CD4-positive, alpha-beta T cell treated with Interleukin-21 for 1 hour (primary cell): ENCODE measurements at regions not wholly inside any gene's neighbourhood (a gene's known extent, or its start where the extent isn't known, plus 50 kb on each side); places are given as distances from the start of the nearest gene placed in this dataset.

Experiments
- DNase-seq: peaks from one replicate; pipeline ENCODE4 v3.0.0-alpha.2; 2020

- DNase-seq = peak; percentile 28
These were observed 174.5 kb upstream of the HDAC9 start for GRCh38 chr7:18320971-18321567.

- no peak for DNase-seq
These were observed 165.0 kb upstream of the HDAC9 start for GRCh38 chr7:18330548-18330947.

GRCh38 chr7:18336626-18337025 lies 158.9 kb upstream of the HDAC9 start:
- DNase-seq = no peak

GRCh38 chr7:18337048-18337809 lies 158.3 kb upstream of the HDAC9 start:
- no peak for DNase-seq

- DNase-seq = no peak
These were observed 156.5 kb upstream of the HDAC9 start for GRCh38 chr7:18338910-18339523.

GRCh38 chr7:18341756-18342155 lies 153.8 kb upstream of the HDAC9 start:
- DNase-seq = no peak

GRCh38 chr7:18343047-18343446 lies 152.5 kb upstream of the HDAC9 start:
- DNase-seq = no peak

GRCh38 chr7:18344536-18344935 lies 151.0 kb upstream of the HDAC9 start:
- no peak for DNase-seq

GRCh38 chr7:18345641-18346234 lies 149.8 kb upstream of the HDAC9 start:
- peak; percentile 46 for DNase-seq

GRCh38 chr7:18347170-18347569 lies 148.4 kb upstream of the HDAC9 start:
- no peak for DNase-seq

- no peak for DNase-seq
These were observed 144.9 kb upstream of the HDAC9 start for GRCh38 chr7:18350678-18351077.

GRCh38 chr7:18352339-18353255 lies 143.0 kb upstream of the HDAC9 start:
- DNase-seq = peak; percentile 17

GRCh38 chr7:18353339-18353738 lies 142.2 kb upstream of the HDAC9 start:
- no peak for DNase-seq

- no peak for DNase-seq
These were observed 141.2 kb upstream of the HDAC9 start for GRCh38 chr7:18354108-18355085.

GRCh38 chr7:18356191-18356645 lies 139.3 kb upstream of the HDAC9 start:
- peak; percentile 35 for DNase-seq

GRCh38 chr7:18357691-18358090 lies 137.9 kb upstream of the HDAC9 start:
- no peak for DNase-seq

GRCh38 chr7:18361756-18362155 lies 133.8 kb upstream of the HDAC9 start:
- DNase-seq = no peak

- DNase-seq = no peak
These were observed 131.7 kb upstream of the HDAC9 start for GRCh38 chr7:18363751-18364380.

GRCh38 chr7:18364396-18364795 lies 131.2 kb upstream of the HDAC9 start:
- DNase-seq = no peak

GRCh38 chr7:18366394-18366793 lies 129.2 kb upstream of the HDAC9 start:
- DNase-seq = no peak

GRCh38 chr7:18369011-18369410 lies 126.5 kb upstream of the HDAC9 start:
- no peak for DNase-seq
